ENCODE measurements at regions not wholly inside any gene's neighbourhood (a gene's known extent, or its start where the extent isn't known, plus 50 kb on each side); places are given as distances from the start of the nearest gene placed in this dataset.

GRCh38 chr6:147128056-147128455 lies 76.2 kb upstream of the STXBP5 start:
- H3K4me3 ChIP-seq (ENCODE audit: control insufficient read depth, low read depth, low read length) = no peak overlapping the region
- DNase-seq (ENCODE audit: low read depth) = no peak
- TF ChIP-seq CTCF (IDR thresholded peaks at IDR 0.05; ENCODE audit: control insufficient read depth, insufficient read depth, low read depth, low read length, missing control alignments) = no peak

- DNase-seq (ENCODE audit: low read depth) = no peak
- no peak for TF ChIP-seq CTCF (IDR thresholded peaks at IDR 0.05; ENCODE audit: control insufficient read depth, insufficient read depth, low read depth, low read length, missing control alignments)
- no peak overlapping the region for H3K4me3 ChIP-seq (ENCODE audit: control insufficient read depth, low read depth, low read length)
These were observed 72.6 kb upstream of the STXBP5 start for GRCh38 chr6:147131532-147132128.

GRCh38 chr6:147132889-147133288 lies 71.3 kb upstream of the STXBP5 start:
- H3K4me3 ChIP-seq (ENCODE audit: control insufficient read depth, low read depth, low read length) = no peak overlapping the region
- no peak for DNase-seq (ENCODE audit: low read depth)
- no peak for TF ChIP-seq CTCF (IDR thresholded peaks at IDR 0.05; ENCODE audit: control insufficient read depth, insufficient read depth, low read depth, low read length, missing control alignments)

GRCh38 chr6:147133669-147134068 lies 70.5 kb upstream of the STXBP5 start:
- TF ChIP-seq CTCF (IDR thresholded peaks at IDR 0.05; ENCODE audit: control insufficient read depth, insufficient read depth, low read depth, low read length, missing control alignments) = no peak
- no peak for DNase-seq (ENCODE audit: low read depth)
- no peak overlapping the region for H3K4me3 ChIP-seq (ENCODE audit: control insufficient read depth, low read depth, low read length)

- peak; percentile 92 for DNase-seq (ENCODE audit: low read depth)
- no peak overlapping the region for H3K4me3 ChIP-seq (ENCODE audit: control insufficient read depth, low read depth, low read length)
- no peak for TF ChIP-seq CTCF (IDR thresholded peaks at IDR 0.05; ENCODE audit: control insufficient read depth, insufficient read depth, low read depth, low read length, missing control alignments)
These were observed 69.0 kb upstream of the STXBP5 start for GRCh38 chr6:147135211-147135681.

- DNase-seq (ENCODE audit: low read depth) = no peak
- no peak for TF ChIP-seq CTCF (IDR thresholded peaks at IDR 0.05; ENCODE audit: control insufficient read depth, insufficient read depth, low read depth, low read length, missing control alignments)
- no peak overlapping the region for H3K4me3 ChIP-seq (ENCODE audit: control insufficient read depth, low read depth, low read length)
These were observed 68.2 kb upstream of the STXBP5 start for GRCh38 chr6:147136057-147136456.
